Gastroesophageal sphincter (tissue), 4 donors: ENCODE measurements at regions not wholly inside any gene's neighbourhood (a gene's known extent, or its start where the extent isn't known, plus 50 kb on each side); places are given as distances from the start of the nearest gene placed in this dataset.

Source experiments
- ATAC-seq: fragments of 150-250 bp; one replicate; pipeline ENCODE4 v1.9.1; 2016; ENCODE audit warnings: mild to moderate bottlenecking, moderate library complexity
- H3K27ac ChIP-seq, 4 donors: fragments of 200-600 bp; sonication (generic) in 3 of 4; 1 replicate in 3 of 4; 2 replicates in 1 of 4; pipeline ENCODE4 v1.5.1; 2016 to 2019
- H3K27me3 ChIP-seq: fragments of 200-600 bp; sonication (generic); one replicate; pipeline ENCODE4 v1.5.1; 2019
- H3K36me3 ChIP-seq, 2 donors: fragments of 200-600 bp; sonication (generic); one replicate each; pipeline ENCODE4 v1.5.1; 2019; ENCODE audit warnings: control low read depth in 1 of 2
- H3K4me1 ChIP-seq, 3 donors: fragments of 200-600 bp; sonication (generic); 1 replicate in 2 of 3; 2 replicates in 1 of 3; pipeline ENCODE4 v1.5.1; 2016 to 2019; ENCODE audit warnings: control low read depth in 2 of 3
- H3K4me3 ChIP-seq, 2 donors: fragments of 200-600 bp; sonication (generic); one replicate each; pipeline ENCODE4 v1.5.1; 2019; ENCODE audit warnings: mild to moderate bottlenecking in 1 of 2, moderate library complexity in 1 of 2
- H3K9me3 ChIP-seq, 3 donors: fragments of 200-600 bp; sonication (generic); one replicate each; pipeline ENCODE4 v1.5.1; 2017 to 2019; ENCODE audit warnings: control low read depth in 2 of 3
- CTCF ChIP-seq, 4 experiments: fragments of 200-600 bp in 2 of 4; fragments of 450-650 bp in 2 of 4; sonication (generic) in 1 of 4; IDR thresholded peaks; one replicate each; pipeline ENCODE4 v1.5.1; 2017 to 2019; ENCODE audit warnings: antibody characterized with exemption in 4 of 4, mild to moderate bottlenecking in 2 of 4, moderate library complexity in 2 of 4
- EP300 ChIP-seq: sonication (generic); formaldehyde crosslinking; IDR thresholded peaks from one replicate; pipeline ENCODE4 v1.6.1; 2017; ENCODE audit warnings: antibody characterized with exemption, mild to moderate bottlenecking
- POLR2A ChIP-seq, 2 donors: fragments of 450-650 bp; IDR thresholded peaks; one replicate each; pipeline ENCODE4 v1.6.1; 2017; ENCODE audit warnings: antibody characterized with exemption in 2 of 2, mild to moderate bottlenecking in 2 of 2, moderate library complexity in 1 of 2
- POLR2AphosphoS5 ChIP-seq: sonication (generic); formaldehyde crosslinking; IDR thresholded peaks from one replicate; pipeline ENCODE4 v1.6.1; 2017; ENCODE audit warnings: antibody characterized with exemption
- WGBS, 2 donors: methylation state at CpG; one replicate each; pipeline ENCODE4 v1.1.5; 2018; ENCODE audit warnings: low coverage in 1 of 2; 5-methylcytosine and 5-hydroxymethylcytosine counted together

DNA sequence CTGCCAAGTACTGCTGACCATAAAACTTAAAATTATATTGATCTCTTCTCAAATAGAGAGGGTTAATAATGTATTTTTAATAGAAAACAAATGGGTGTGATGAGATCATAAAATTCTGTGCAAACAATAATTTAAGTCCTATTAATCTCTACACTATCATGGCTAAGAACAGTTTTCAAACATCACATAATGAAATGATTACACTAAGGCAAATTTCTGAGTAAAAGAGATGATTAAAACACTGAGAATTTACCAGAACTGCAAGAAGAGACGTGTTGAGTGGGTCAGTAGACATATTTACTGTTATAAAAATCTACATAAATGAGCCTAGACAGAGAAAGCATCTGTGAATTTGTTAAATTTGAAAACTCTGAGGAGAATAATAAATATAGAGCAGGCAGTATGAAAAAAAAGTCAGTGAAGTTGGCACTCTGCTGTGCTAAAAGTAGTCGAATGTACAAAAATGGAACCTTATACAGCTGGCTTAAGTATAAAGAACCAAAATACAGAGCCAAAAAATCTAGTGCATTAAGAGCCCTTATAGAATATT is 302.6 kb upstream of the MANEA start:
- Histone ChIP-seq H3K4me3 (no peak overlapping the region), H3K27me3 (no peaks in the 10 kb centered on the region), H3K9me3 (no peaks in the 10 kb centered on the region), H3K36me3 (no peaks in the 10 kb centered on the region), H3K27ac (no peak overlapping the region), H3K4me1 (no peaks in the 10 kb centered on the region)
- WGBS, 2 donors, result 7 to 28% methylated on average over 1 to 2 of the region's 2 CpGs
- TF ChIP-seq POLR2A (IDR thresholded peaks at IDR 0.05) (no peak), POLR2AphosphoS5 (no peak), CTCF (IDR thresholded peaks at IDR 0.05) (no peak), EP300 (no peak)
- ATAC-seq, result no peak

DNA sequence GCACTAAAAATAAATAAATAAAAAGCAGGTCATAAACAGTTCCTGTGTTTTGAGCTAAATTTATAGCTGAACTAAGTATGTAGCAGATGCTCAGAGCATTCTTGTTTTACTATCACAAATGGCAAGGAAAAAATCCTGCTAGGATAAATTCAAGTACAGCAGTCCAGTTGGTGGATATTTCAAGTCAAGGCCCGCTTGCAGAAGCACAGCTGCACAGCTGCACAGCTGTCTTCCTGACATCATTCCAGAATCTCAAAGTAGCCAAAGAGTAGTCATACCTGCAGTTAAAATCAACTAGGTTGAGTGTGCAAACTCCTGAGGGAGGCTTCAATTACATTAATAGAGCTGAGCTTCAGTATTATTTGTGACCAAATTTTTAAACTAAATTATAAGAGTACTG is 297.7 kb upstream of the MANEA start:
- 50 to 79% methylated on average over 1 of the region's 1 CpG for WGBS, 2 donors
- Histone ChIP-seq H3K36me3 (no peaks in the 10 kb centered on the region), H3K4me1 (no peaks in the 10 kb centered on the region), H3K9me3 (no peaks in the 10 kb centered on the region), H3K27ac (no peak overlapping the region), H3K27me3 (no peaks in the 10 kb centered on the region), H3K4me3 (no peak overlapping the region)
- TF ChIP-seq EP300 (no peak), CTCF (IDR thresholded peaks at IDR 0.05) (no peak), POLR2AphosphoS5 (no peak), POLR2A (IDR thresholded peaks at IDR 0.05) (no peak)
- no peak for ATAC-seq

GRCh38 chr6:95280686-95281273 is 296.6 kb upstream of the MANEA start:
- ATAC-seq, result no peak
- WGBS, 2 donors, result 59 to 62% methylated on average over 3 to 4 of the region's 4 CpGs
- Histone ChIP-seq H3K9me3 (no peaks in the 10 kb centered on the region), H3K4me3 (no peak overlapping the region), H3K27me3 (no peaks in the 10 kb centered on the region), H3K27ac (no peak overlapping the region), H3K36me3 (no peaks in the 10 kb centered on the region), H3K4me1 (no peaks in the 10 kb centered on the region)
- TF ChIP-seq CTCF (IDR thresholded peaks at IDR 0.05) (peak in 1 of 4 experiments; percentile 24), EP300 (no peak), POLR2AphosphoS5 (no peak)

DNA sequence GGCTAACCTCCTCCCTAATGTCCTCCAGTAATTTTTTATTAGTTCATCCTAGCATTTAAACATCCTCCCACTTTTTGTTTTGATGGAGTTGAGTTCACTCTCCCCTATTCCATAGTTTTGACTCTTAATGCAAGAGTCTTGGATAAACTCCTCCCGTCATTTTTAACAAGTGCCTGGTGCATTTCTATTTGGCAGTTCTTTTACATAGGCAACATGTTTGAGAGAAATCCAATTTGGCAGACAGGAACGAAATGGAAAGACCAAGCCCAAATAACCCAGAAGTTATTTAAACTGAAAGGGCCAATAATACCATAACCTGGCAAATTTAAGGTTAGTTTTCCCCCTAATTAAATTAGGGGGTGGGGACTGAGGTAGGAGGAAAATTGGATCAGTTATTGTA is 291.5 kb upstream of the MANEA start:
- Histone ChIP-seq H3K9me3 (no peaks in the 10 kb centered on the region), H3K27me3 (no peaks in the 10 kb centered on the region), H3K4me1 (no peaks in the 10 kb centered on the region), H3K4me3 (no peak overlapping the region), H3K27ac (no peak overlapping the region), H3K36me3 (no peaks in the 10 kb centered on the region)
- ATAC-seq, result no peak
- 35 to 80% methylated on average over 1 to 2 of the region's 2 CpGs for WGBS, 2 donors
- TF ChIP-seq EP300, result no peak
- TF ChIP-seq POLR2A (IDR thresholded peaks at IDR 0.05), result no peak
- TF ChIP-seq CTCF (IDR thresholded peaks at IDR 0.05), result no peak
- TF ChIP-seq POLR2AphosphoS5, result no peak

DNA sequence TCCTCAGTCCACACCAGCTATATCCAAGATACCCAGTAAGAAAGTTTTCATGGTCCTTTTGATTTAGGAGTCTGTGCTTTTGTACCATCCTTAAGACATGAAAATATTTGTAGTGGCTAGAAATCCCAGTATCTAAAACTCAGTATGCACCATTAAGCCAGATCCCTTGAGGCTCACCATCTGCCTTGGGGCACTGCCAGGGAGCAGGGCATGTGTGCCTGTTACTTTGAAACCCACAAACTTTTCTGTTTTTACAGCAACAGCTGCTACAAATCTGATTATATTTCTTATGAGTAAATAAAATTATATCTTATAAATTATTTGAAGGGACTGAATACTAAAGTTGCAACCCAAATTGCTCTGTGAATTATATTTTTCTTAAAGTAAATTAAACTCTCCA is 290.5 kb upstream of the MANEA start:
- no peak for ATAC-seq
- no peaks in the 10 kb centered on the region for H3K27me3 ChIP-seq
- H3K36me3 ChIP-seq, result no peaks in the 10 kb centered on the region

More for the DNA sequence above, 290.5 kb upstream of the MANEA start:
- Histone ChIP-seq H3K9me3 (no peaks in the 10 kb centered on the region), H3K27ac (no peak overlapping the region), H3K4me3 (no peak overlapping the region), H3K4me1 (no peaks in the 10 kb centered on the region)
- TF ChIP-seq POLR2A (IDR thresholded peaks at IDR 0.05), result no peak
- TF ChIP-seq CTCF (IDR thresholded peaks at IDR 0.05), result no peak
- no peak for TF ChIP-seq EP300
- TF ChIP-seq POLR2AphosphoS5, result no peak
